GM12872 (cell line): ENCODE measurements at regions not wholly inside any gene's neighbourhood (a gene's known extent, or its start where the extent isn't known, plus 50 kb on each side); places are given as distances from the start of the nearest gene placed in this dataset.

Source experiments
- TF ChIP-seq, protein P1 (sequence below): IDR thresholded peaks from 3 replicates; pipeline ENCODE4 v1.5.1; 2011; ENCODE audit warnings: low read depth, mild to moderate bottlenecking, low read length, moderate library complexity; ENCODE audit not compliant: insufficient read depth

DNA sequence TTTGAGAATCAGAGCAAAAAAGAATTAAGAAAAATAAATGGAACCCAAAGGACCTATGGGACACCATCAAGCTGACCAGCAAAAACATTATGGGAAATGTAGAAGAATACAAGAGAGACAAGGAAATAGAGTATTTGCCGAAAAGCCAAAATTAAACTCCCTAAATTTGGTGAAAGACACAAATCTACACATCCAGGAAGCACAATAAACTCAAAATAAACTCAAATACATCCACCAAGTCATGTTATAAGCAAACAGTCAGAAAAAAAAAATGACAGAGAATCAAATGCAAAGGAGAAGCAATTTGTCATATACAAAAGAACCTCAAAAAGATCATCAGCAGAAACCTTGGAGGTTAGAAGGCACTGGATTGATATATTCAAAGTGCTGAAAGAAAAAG is 105.4 kb downstream of the ZNF33B start:
- TF ChIP-seq, protein P1, sequence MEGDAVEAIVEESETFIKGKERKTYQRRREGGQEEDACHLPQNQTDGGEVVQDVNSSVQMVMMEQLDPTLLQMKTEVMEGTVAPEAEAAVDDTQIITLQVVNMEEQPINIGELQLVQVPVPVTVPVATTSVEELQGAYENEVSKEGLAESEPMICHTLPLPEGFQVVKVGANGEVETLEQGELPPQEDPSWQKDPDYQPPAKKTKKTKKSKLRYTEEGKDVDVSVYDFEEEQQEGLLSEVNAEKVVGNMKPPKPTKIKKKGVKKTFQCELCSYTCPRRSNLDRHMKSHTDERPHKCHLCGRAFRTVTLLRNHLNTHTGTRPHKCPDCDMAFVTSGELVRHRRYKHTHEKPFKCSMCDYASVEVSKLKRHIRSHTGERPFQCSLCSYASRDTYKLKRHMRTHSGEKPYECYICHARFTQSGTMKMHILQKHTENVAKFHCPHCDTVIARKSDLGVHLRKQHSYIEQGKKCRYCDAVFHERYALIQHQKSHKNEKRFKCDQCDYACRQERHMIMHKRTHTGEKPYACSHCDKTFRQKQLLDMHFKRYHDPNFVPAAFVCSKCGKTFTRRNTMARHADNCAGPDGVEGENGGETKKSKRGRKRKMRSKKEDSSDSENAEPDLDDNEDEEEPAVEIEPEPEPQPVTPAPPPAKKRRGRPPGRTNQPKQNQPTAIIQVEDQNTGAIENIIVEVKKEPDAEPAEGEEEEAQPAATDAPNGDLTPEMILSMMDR, result no peak

DNA sequence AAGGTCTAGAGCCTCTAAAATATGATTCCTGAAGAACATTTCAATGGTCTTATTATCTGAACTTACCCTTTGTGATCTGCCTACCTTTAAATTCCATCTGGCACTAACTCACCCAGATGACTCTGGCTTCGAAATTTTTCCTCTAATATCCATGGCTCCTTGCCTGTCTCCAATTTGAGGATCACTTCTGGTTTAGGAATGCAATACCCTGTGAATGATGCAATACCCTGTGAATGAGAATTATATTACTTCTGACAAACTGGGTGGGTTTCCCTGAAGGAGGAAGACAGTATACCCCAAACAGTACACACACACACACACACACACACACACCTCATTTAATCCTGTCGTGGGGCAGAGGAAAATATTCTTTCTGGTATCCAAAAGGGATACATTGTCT is 115.3 kb downstream of the ZNF33B start:
- TF ChIP-seq, protein P1, result no peak

DNA sequence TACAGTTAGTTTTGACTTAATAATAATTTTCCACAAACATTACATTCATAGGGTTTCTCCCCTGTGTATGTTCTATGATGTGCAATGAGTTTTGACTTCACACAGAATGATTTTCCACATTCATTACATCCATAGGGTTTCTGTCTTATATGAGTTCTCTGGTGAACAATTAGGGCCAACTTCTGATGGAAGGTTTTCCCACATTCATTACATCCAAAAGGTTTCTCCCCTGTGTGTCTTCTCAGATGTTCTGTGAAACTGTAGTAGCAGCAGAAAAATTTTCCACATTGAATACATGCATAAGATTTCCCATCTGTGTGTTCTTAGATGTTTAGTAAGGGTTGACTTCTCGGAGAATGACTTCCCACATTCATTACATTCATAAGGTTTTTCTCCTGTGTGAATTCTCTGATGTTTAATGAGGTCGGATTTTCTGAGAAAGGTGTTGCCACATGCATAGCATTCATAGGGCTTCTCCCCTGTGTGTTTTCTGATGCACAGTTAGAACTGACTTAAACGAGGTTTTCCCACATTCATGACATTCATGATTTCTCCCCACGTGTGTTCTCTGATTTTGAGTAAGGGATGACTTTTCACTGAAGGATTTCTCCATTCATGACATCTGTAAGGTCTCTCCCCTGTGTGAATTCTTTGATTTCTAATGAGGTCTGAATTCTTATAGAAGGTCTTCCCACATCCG is 118.5 kb downstream of the ZNF33B start:
- TF ChIP-seq, protein P1, result no peak

DNA sequence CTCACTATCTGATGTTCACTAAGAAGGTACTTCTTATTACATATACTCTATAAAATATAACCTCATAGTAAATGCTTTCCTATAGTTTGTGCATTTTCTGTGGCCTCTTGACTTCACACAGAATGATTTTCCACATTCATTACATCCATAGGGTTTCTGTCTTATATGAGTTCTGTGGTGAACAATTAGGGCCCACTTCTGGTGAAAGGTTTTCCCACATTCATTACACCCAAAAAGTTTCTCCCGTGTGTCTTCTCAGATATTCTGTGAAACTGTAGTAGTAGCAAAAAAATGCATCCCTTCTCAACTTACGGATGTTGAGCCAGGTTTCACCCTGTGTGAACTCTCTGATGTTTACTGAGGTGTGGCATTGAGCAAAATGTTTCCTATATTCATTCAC is 119.3 kb downstream of the ZNF33B start:
- TF ChIP-seq, protein P1, result no peak

DNA sequence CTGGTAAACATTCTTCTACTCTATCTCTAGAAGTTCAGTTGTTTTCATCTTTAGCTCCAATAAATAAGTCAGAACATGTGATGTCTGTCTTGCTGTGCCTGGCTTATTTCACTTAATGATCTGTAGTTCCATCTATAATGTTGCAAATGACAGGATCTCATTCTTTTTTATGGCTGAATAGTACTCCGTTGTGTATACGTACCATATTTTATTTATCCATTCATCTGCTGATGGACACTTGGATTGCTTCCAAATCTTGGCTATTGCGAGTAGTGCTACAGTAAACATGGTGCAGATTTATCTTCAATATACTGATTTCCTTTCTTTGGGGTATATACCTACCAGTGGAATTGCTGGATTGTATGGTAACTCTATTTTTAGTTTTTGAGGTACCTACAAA is 124.4 kb downstream of the ZNF33B start:
- TF ChIP-seq, protein P1, result no peak

DNA sequence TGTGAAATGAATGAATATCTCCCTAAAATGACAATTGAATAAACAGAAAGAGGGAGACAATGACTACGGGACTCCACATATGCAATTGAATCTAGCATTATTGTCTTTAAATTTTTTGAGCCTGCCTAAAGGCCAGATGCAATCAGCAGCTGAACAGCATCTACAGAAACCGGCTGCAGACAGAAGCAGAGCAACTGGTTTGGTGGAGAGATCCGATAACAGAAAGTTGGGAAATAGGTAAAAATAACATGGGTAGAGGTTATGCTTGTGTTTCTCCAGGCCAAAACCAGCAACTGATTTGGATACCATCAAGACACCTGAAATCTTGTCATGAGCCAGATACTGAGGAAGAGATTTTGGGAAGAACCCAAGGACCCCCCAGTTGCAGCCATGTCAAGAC is 146.6 kb downstream of the ZNF33B start:
- TF ChIP-seq, protein P1, result no peak

DNA sequence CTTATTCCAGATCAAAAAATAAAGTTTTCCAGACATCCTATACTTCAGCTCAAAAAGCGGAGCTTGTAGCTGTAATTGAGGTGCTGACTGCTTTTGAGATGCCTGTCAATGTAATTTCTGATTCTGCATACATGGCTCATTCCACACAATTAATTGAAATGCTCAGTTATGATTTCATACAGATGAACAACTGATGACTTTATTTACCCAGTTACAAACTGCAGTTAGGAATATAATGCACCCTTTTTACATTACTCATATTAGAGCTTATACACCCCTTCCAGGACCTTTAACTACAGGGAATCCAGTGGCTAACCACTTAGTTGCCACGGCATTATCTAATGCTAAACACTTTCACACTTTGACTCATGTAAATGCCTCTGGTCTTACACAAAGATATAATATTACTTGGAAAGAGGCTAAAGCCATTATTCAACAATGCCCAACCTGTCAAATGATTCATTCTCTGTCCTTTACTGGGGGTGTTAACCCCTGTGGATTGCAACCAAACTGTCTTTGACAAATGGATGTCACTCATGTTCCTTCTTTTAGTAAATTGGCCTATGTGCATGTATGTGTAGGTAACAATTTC is 147.3 kb downstream of the ZNF33B start:
- TF ChIP-seq, protein P1, result no peak
